IMR-90 (cell line): ENCODE measurements at regions not wholly inside any gene's neighbourhood (a gene's known extent, or its start where the extent isn't known, plus 50 kb on each side); places are given as distances from the start of the nearest gene placed in this dataset.

Experiments used
- ATAC-seq: fragments of 200-7000 bp; cut with Tn5 transposase; 2 replicates; pipeline ENCODE4 v1.9.1; 2020; ENCODE audit warnings: low read depth, mild to moderate bottlenecking, moderate library complexity
- BruUV-seq: library from RNA; stranded (reverse); fragments of 400-500 nt; replicated peaks from 2 replicates; lab custom pipeline; 2021; lab: Mats Ljungman, UMichigan
- CTCF ChIA-PET: fragments of 300-600 bp; formaldehyde crosslinking; extraction: SDS; loops from one replicate; lab custom pipeline; 2021; ENCODE audit warnings: antibody characterized with exemption; lab: Yijun Ruan, JAX
- POLR2A ChIA-PET: fragments of 300-600 bp; sonication (Branson Sonifier 250); formaldehyde crosslinking; loops from one replicate; lab custom pipeline; 2022; ENCODE audit warnings: antibody characterized with exemption; ENCODE audit not compliant: unreplicated experiment; lab: Charles Lee
- DNase-seq: peaks from one replicate; pipeline ENCODE4 v3.0.0; 2013
- H2AFZ ChIP-seq: replicated peaks from 2 replicates; pipeline ENCODE3; 2013; ENCODE audit warnings: low read length, mild to moderate bottlenecking; ENCODE audit not compliant: poor library complexity
- H2AK5ac ChIP-seq: 2 replicates; pipeline ENCODE4 v1.6.1; 2013; ENCODE audit warnings: low read depth, low read length, inconsistent platforms
- H2AK9ac ChIP-seq: replicated peaks from 2 replicates; pipeline ENCODE3; 2013; ENCODE audit warnings: mild to moderate bottlenecking, low read depth, low read length, moderate library complexity; ENCODE audit not compliant: poor library complexity
- H2BK120ac ChIP-seq: 2 replicates; pipeline ENCODE4 v1.6.1; 2013; ENCODE audit warnings: low read depth, low read length, inconsistent platforms
- H2BK15ac ChIP-seq: 3 replicates; pipeline ENCODE4 v1.6.1; 2013; ENCODE audit warnings: low read depth, low read length, inconsistent platforms
- H2BK20ac ChIP-seq: 2 replicates; pipeline ENCODE4 v1.6.1; 2013; ENCODE audit warnings: low read depth, mild to moderate bottlenecking, inconsistent platforms, low read length, moderate library complexity
- H2BK5ac ChIP-seq: 2 replicates; pipeline ENCODE4 v1.6.1; 2013; ENCODE audit warnings: mild to moderate bottlenecking, low read depth, low read length, inconsistent platforms; ENCODE audit not compliant: poor library complexity, severe bottlenecking
- H3K14ac ChIP-seq: replicated peaks from 2 replicates; pipeline ENCODE4 v1.6.1; 2013; ENCODE audit warnings: low read depth, low read length, inconsistent platforms
- H3K18ac ChIP-seq: 2 replicates; pipeline ENCODE4 v1.6.1; 2013; ENCODE audit warnings: low read depth, low read length, control low read depth
- H3K23ac ChIP-seq: 2 replicates; pipeline ENCODE4 v1.6.1; 2013; ENCODE audit warnings: low read depth, low read length, inconsistent platforms
- H3K27ac ChIP-seq: 2 replicates; pipeline ENCODE4 v1.5.1; 2013; ENCODE audit warnings: mild to moderate bottlenecking, control low read depth, low read length; ENCODE audit not compliant: insufficient read depth
- H3K27me3 ChIP-seq: 2 replicates; pipeline ENCODE4 v1.6.1; 2013; ENCODE audit warnings: low read length; ENCODE audit not compliant: control insufficient read depth, insufficient read depth
- H3K36me3 ChIP-seq: 2 replicates; pipeline ENCODE4 v1.6.1; 2013; ENCODE audit warnings: low read length, mixed read lengths; ENCODE audit not compliant: control insufficient read depth, insufficient read depth
- H3K4ac ChIP-seq: 2 replicates; pipeline ENCODE4 v1.6.1; 2013; ENCODE audit warnings: low read depth, low read length, inconsistent platforms
- H3K4me1 ChIP-seq: 2 replicates; pipeline ENCODE4 v1.6.1; 2013; ENCODE audit warnings: low read length, mixed read lengths; ENCODE audit not compliant: control insufficient read depth, insufficient read depth
- H3K4me2 ChIP-seq: 2 replicates; pipeline ENCODE4 v1.6.1; 2013; ENCODE audit warnings: low read depth, mild to moderate bottlenecking, control low read depth, low read length, moderate library complexity
- H3K4me3 ChIP-seq: 2 replicates; pipeline ENCODE4 v1.5.1; 2013; ENCODE audit warnings: low read depth, mild to moderate bottlenecking, control low read depth, low read length, moderate library complexity; ENCODE audit not compliant: insufficient read depth
- H3K56ac ChIP-seq: 2 replicates; pipeline ENCODE4 v1.6.1; 2013; ENCODE audit warnings: low read length, inconsistent platforms; ENCODE audit not compliant: insufficient read depth; ENCODE audit errors: extremely low read depth
- H3K79me1 ChIP-seq, 2 experiments: 2 replicates each; pipeline ENCODE4 v1.6.1; 2013; ENCODE audit warnings: low read length in 2 of 2, inconsistent platforms in 1 of 2, low read depth in 1 of 2
- H3K9ac ChIP-seq: 2 replicates; pipeline ENCODE4 v1.6.1; 2013; ENCODE audit warnings: low read depth, low read length, control low read depth
- H3K9me1 ChIP-seq: 2 replicates; pipeline ENCODE4 v1.6.1; 2013; ENCODE audit warnings: low read length, inconsistent platforms; ENCODE audit not compliant: insufficient read depth
- H3K9me3 ChIP-seq: 2 replicates; pipeline ENCODE4 v1.6.1; 2013; ENCODE audit warnings: low read length; ENCODE audit not compliant: control insufficient read depth, insufficient read depth
- H4K20me1 ChIP-seq: 2 replicates; pipeline ENCODE4 v1.6.1; 2013; ENCODE audit warnings: low read length, inconsistent platforms; ENCODE audit not compliant: insufficient read depth
- H4K5ac ChIP-seq: 2 replicates; pipeline ENCODE4 v1.6.1; 2013; ENCODE audit warnings: mild to moderate bottlenecking, low read depth, low read length, control low read depth
- H4K8ac ChIP-seq, 2 experiments: 2 replicates each; pipeline ENCODE4 v1.6.1; 2013; ENCODE audit warnings: low read depth in 2 of 2, low read length in 2 of 2, control low read depth in 1 of 2, inconsistent platforms in 1 of 2
- H4K91ac ChIP-seq: 2 replicates; pipeline ENCODE4 v1.6.1; 2013; ENCODE audit warnings: low read depth, low read length, inconsistent platforms; ENCODE audit not compliant: insufficient read depth
- BHLHE40 ChIP-seq: fragments of 150-350 bp; IDR thresholded peaks from 2 replicates; pipeline ENCODE4 v1.6.1; 2016; ENCODE audit warnings: mild to moderate bottlenecking, low read depth, low read length
- CEBPB ChIP-seq: IDR thresholded peaks from 2 replicates; pipeline ENCODE4 v1.6.1; 2012; ENCODE audit warnings: low read depth, low read length, improper control_type of control experiment
- CHD1 ChIP-seq: IDR thresholded peaks from 2 replicates; pipeline ENCODE4 v1.6.1; 2012; ENCODE audit warnings: low read depth, low read length, improper control_type of control experiment
- FOS ChIP-seq: fragments of 150-350 bp; IDR thresholded peaks from 2 replicates; pipeline ENCODE4 v1.6.1; 2016; ENCODE audit warnings: low read depth, low read length
- MAFK ChIP-seq: IDR thresholded peaks from 2 replicates; pipeline ENCODE4 v1.6.1; 2012; ENCODE audit warnings: low read depth, low read length, improper control_type of control experiment
- MAZ ChIP-seq: IDR thresholded peaks from 2 replicates; pipeline ENCODE4 v1.6.1; 2012; ENCODE audit warnings: low read depth, mild to moderate bottlenecking, low read length, improper control_type of control experiment, moderate library complexity, borderline replicate concordance
- MXI1 ChIP-seq: IDR thresholded peaks from 2 replicates; pipeline ENCODE4 v1.6.1; 2012; ENCODE audit warnings: low read depth, mild to moderate bottlenecking, low read length, moderate library complexity, borderline replicate concordance
- NFE2L2 ChIP-seq: fragments of 150-350 bp; IDR thresholded peaks from 2 replicates; pipeline ENCODE4 v1.6.1; 2016; ENCODE audit warnings: low read depth, mild to moderate bottlenecking, low read length
- POLR2A ChIP-seq: IDR thresholded peaks from 2 replicates; pipeline ENCODE4 v1.6.1; 2012; ENCODE audit warnings: mild to moderate bottlenecking, low read depth, low read length
- RCOR1 ChIP-seq: IDR thresholded peaks from 2 replicates; pipeline ENCODE4 v1.6.1; 2012; ENCODE audit warnings: mild to moderate bottlenecking, low read length, improper control_type of control experiment; ENCODE audit not compliant: insufficient replicate concordance
- RFX5 ChIP-seq: IDR thresholded peaks from 2 replicates; pipeline ENCODE4 v1.8.0; 2012; ENCODE audit warnings: low read depth, mild to moderate bottlenecking, low read length, moderate library complexity
- SMC3 ChIP-seq: fragments of 150-350 bp; IDR thresholded peaks from 2 replicates; pipeline ENCODE4 v1.6.1; 2016; ENCODE audit warnings: low read depth, mild to moderate bottlenecking, antibody characterized with exemption, low read length, moderate library complexity
- WGBS, 2 experiments: methylation state at CpG; one replicate each; pipeline versions ENCODE4 v1.1.5 to v1.1.7; 2013; ENCODE audit warnings: missing lambda C conversion rate in 2 of 2; ENCODE audit not compliant: insufficient read length in 1 of 2; ENCODE audit errors: extremely low coverage in 2 of 2; 5-methylcytosine and 5-hydroxymethylcytosine counted together
- dilution Hi-C: fragments of 300-500 bp; cut with HindIII; formaldehyde crosslinking; loops from one replicate; pipeline ENCODE4 v1.14.3; 2018; ENCODE audit warnings: low sequenced_read_pairs; ENCODE audit not compliant: unreplicated experiment
- in situ Hi-C: fragments of 300-500 bp; cut with MboI; formaldehyde crosslinking; loops from 3 replicates; pipeline ENCODE4 v1.14.3; 2019; ENCODE audit warnings: low sequenced_read_pairs, inconsistent platforms, mixed read lengths
- intact Hi-C: fragments of 100-400 bp; cut with micrococcal nuclease; formaldehyde crosslinking; loops from 2 replicates; pipeline ENCODE4 v1.10.0; 2022
- TF ChIP-seq, protein P1 (sequence below): fragments of 150-350 bp; IDR thresholded peaks from 2 replicates; pipeline ENCODE4 v1.6.1; 2016; ENCODE audit warnings: low read depth, mild to moderate bottlenecking, low read length, moderate library complexity, borderline replicate concordance
- TF ChIP-seq, protein P2 (sequence below): fragments of 150-350 bp; IDR thresholded peaks from 2 replicates; pipeline ENCODE4 v1.6.1; 2017; ENCODE audit warnings: mild to moderate bottlenecking, antibody characterized with exemption, low read length, low read depth
- TF ChIP-seq, protein P3 (sequence below): conservative IDR thresholded peaks from 2 replicates; pipeline ENCODE4 v1.5.1; 2012; ENCODE audit warnings: mild to moderate bottlenecking, low read depth, low read length, improper control_type of control experiment

DNA sequence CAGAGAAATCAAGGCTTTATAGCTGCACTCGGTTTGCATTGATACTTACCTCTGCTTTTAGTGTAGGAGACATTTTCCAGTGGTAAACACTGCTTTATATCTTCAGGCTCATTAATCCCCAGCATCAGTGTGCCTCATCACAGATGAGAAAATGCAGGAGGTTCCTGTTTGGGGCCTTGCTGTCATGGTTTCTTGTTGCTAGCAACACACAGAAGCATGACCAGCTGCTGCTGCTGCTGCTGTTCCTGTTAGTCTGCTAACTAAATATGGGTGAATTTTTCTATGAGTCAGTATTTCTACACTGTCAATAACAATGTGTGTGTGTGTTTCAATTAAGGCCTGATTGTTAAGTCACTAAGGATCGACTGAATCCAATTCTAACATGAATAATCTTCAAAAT is 85.8 kb upstream of the RGS1 start:
- H3K27ac ChIP-seq, result no peak overlapping the region
- WGBS, 2 experiments, result no CpG with 5 or more reads among the region's 2 CpGs
- no peak overlapping the region for H4K91ac ChIP-seq
- H3K56ac ChIP-seq, result no peak overlapping the region
- no peaks in the 10 kb centered on the region for H3K79me1 ChIP-seq
- intact Hi-C loops (loop anchor here (5.0 kb wide), 2 partner anchors 48 to 213 kb away; no protein-coding TSS in a partner anchor), in situ Hi-C loops (loop anchor here (10.0 kb wide), 1 partner anchor 45 kb away; no protein-coding TSS in a partner anchor), dilution Hi-C loops (loop anchor here (25.0 kb wide), 1 partner anchor 523 kb away; no protein-coding TSS in a partner anchor)
- H2BK15ac ChIP-seq, result no peak overlapping the region
- H2AK9ac ChIP-seq, result no peak overlapping the region
- ChIA-PET CTCF (interaction anchor here (1.5 kb wide), 1 partner anchor 122 kb away, joined by 3 read pairs; no protein-coding TSS in a partner anchor), POLR2A (no interaction called here)
- no peaks in the 10 kb centered on the region for H3K9me3 ChIP-seq
- H3K36me3 ChIP-seq, result no peaks in the 10 kb centered on the region
- H3K4me2 ChIP-seq, result no peak overlapping the region; the same call in 1 of the 2 replicates
- no peak overlapping the region for H3K18ac ChIP-seq
- no peak overlapping the region for H3K14ac ChIP-seq
- no peaks in the 10 kb centered on the region; the same call in 1 of the 2 replicates for H3K9me1 ChIP-seq
- H3K4me3 ChIP-seq, result no peak overlapping the region
- peak; percentile 81 for ATAC-seq
- no peak overlapping the region for H3K9ac ChIP-seq
- DNase-seq, result peak; percentile 95
- H2BK5ac ChIP-seq, result no peak overlapping the region
- no peak overlapping the region for H2BK20ac ChIP-seq
- TF ChIP-seq FOS, result peak; percentile 64
- peak; percentile 67 for TF ChIP-seq BHLHE40
- peak; percentile 31; the same call in 1 of the 2 replicates for TF ChIP-seq MAFK
- no peak for TF ChIP-seq POLR2A
- TF ChIP-seq CEBPB, result peak; percentile 30; the same call in 1 of the 2 replicates
- TF ChIP-seq SMC3, result no peak
- no peak for TF ChIP-seq MAZ
- TF ChIP-seq NFE2L2, result no peak
- no peak for TF ChIP-seq RFX5
- no peak for TF ChIP-seq RCOR1
- TF ChIP-seq, protein P1, sequence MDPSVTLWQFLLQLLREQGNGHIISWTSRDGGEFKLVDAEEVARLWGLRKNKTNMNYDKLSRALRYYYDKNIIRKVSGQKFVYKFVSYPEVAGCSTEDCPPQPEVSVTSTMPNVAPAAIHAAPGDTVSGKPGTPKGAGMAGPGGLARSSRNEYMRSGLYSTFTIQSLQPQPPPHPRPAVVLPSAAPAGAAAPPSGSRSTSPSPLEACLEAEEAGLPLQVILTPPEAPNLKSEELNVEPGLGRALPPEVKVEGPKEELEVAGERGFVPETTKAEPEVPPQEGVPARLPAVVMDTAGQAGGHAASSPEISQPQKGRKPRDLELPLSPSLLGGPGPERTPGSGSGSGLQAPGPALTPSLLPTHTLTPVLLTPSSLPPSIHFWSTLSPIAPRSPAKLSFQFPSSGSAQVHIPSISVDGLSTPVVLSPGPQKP, result no peak
- peak; percentile 54; the same call in 1 of the 2 replicates for TF ChIP-seq MXI1
- TF ChIP-seq, protein P2, sequence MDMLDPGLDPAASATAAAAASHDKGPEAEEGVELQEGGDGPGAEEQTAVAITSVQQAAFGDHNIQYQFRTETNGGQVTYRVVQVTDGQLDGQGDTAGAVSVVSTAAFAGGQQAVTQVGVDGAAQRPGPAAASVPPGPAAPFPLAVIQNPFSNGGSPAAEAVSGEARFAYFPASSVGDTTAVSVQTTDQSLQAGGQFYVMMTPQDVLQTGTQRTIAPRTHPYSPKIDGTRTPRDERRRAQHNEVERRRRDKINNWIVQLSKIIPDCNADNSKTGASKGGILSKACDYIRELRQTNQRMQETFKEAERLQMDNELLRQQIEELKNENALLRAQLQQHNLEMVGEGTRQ, result 0 out of 2 replicates have a peak, but pooled peaks have one; percentile 34
- no peak for TF ChIP-seq CHD1
- TF ChIP-seq, protein P3, sequence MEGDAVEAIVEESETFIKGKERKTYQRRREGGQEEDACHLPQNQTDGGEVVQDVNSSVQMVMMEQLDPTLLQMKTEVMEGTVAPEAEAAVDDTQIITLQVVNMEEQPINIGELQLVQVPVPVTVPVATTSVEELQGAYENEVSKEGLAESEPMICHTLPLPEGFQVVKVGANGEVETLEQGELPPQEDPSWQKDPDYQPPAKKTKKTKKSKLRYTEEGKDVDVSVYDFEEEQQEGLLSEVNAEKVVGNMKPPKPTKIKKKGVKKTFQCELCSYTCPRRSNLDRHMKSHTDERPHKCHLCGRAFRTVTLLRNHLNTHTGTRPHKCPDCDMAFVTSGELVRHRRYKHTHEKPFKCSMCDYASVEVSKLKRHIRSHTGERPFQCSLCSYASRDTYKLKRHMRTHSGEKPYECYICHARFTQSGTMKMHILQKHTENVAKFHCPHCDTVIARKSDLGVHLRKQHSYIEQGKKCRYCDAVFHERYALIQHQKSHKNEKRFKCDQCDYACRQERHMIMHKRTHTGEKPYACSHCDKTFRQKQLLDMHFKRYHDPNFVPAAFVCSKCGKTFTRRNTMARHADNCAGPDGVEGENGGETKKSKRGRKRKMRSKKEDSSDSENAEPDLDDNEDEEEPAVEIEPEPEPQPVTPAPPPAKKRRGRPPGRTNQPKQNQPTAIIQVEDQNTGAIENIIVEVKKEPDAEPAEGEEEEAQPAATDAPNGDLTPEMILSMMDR, result no peak
- H2BK120ac ChIP-seq, result no peak overlapping the region
- H3K4ac ChIP-seq, result no peak overlapping the region
- 0 out of 2 replicates have a peak, but pooled peaks cover 2% of the 10 kb centered on the region for H3K4me1 ChIP-seq
- no peak overlapping the region for H4K5ac ChIP-seq
- BruUV-seq, result no TSS peak
- H4K20me1 ChIP-seq, result no peaks in the 10 kb centered on the region
- no peaks in the 10 kb centered on the region for H3K27me3 ChIP-seq
- no peak overlapping the region for H2AFZ ChIP-seq
- H4K8ac ChIP-seq, result no peak overlapping the region
- H2AK5ac ChIP-seq, result no peak overlapping the region
- no peak overlapping the region for H3K23ac ChIP-seq
